ENCODE measurements at regions not wholly inside any gene's neighbourhood (a gene's known extent, or its start where the extent isn't known, plus 50 kb on each side); places are given as distances from the start of the nearest gene placed in this dataset.

DNA sequence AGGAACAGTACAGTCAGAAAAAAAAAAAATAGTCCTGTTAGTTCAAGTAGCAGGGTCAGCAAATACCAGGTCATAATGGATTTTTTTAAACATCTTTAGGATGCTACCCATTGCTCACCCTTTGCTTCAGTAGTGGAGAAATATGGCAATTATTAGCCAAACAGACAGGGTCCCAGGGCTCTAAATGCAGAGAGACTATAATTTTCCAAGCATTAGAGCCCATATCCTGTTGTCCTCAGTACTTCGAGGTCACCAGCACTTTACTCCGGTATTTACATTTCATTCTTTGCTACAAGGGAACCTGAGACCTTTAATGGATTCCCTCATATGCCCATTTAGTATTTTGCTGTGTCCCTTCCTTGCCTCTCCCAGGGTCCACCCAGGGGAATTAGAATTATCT lies 1562.9 kb upstream of the TENM3 start:
- H3K36me3 Mint-ChIP-seq (ENCODE audit: low read depth): no peaks in the 10 kb centered on the region
- H3K4me1 Mint-ChIP-seq: no peaks in the 10 kb centered on the region
- no peaks in the 10 kb centered on the region for H3K27me3 Mint-ChIP-seq
- H3K4me3 Mint-ChIP-seq: no peak overlapping the region
- peaks cover 3% of the 10 kb centered on the region for H3K9me3 Mint-ChIP-seq
- ATAC-seq (replicated peaks): no peak
- no peak overlapping the region for H3K27ac Mint-ChIP-seq

DNA sequence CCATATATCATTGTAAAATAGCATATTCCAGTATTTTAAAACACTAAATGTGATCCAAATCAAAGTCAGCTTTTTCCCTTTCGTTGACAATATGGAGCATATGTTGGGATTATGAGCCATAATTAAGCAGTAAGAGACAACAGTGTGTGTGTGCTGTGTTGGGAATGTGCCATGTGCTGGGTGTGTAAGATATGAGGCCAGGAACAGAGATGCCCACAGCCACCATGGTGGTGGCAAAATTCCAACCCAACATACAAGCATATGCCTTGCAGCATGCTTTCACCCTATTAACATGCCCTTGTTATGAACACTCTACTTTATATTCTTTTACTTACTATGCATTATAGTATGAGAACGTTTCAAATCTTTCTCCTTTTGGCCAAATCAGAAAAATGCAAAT lies 1560.4 kb upstream of the TENM3 start:
- Mint-ChIP-seq H3K27me3 (no peaks in the 10 kb centered on the region), H3K27ac (no peak overlapping the region), H3K4me1 (no peaks in the 10 kb centered on the region), H3K4me3 (no peak overlapping the region), H3K9me3 (peaks cover 7% of the 10 kb centered on the region), H3K36me3 (ENCODE audit: low read depth) (no peaks in the 10 kb centered on the region)
- no peak for ATAC-seq (replicated peaks)

- H3K4me3 Mint-ChIP-seq: no peak overlapping the region
These were observed 1560.0 kb upstream of the TENM3 start for GRCh38 chr4:180683186-180683585.

DNA sequence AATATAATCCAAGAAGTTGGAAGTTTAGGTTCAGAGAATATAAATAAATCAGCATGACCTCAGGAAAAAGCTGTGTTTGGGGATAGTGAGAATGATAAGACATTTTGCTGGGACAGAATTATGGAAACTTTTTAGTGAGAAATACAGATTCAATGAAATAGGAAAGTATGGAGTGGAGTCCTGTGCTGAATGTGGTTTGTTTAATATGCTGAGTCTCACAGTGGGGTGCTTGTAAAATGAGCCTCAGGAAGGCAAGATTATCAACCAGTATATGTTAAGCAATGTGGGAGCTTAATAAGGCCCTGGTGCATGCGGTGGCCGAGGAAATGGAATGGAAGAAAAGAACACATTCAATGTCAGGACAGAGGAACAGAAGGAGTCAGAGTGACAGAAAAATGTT lies 1554.7 kb upstream of the TENM3 start:
- Mint-ChIP-seq H3K9me3 (peaks cover 4% of the 10 kb centered on the region), H3K4me3 (no peak overlapping the region), H3K27ac (no peak overlapping the region), H3K4me1 (no peaks in the 10 kb centered on the region), H3K36me3 (ENCODE audit: low read depth) (no peaks in the 10 kb centered on the region), H3K27me3 (no peaks in the 10 kb centered on the region)
- no peak for ATAC-seq (replicated peaks)

More at GRCh38 chr4:180683186-180683585, 1560.0 kb upstream of the TENM3 start:
- no peaks in the 10 kb centered on the region for H3K27me3 Mint-ChIP-seq
- H3K9me3 Mint-ChIP-seq: peaks cover 4% of the 10 kb centered on the region
- H3K36me3 Mint-ChIP-seq (ENCODE audit: low read depth): no peaks in the 10 kb centered on the region
- no peak overlapping the region for H3K27ac Mint-ChIP-seq
- ATAC-seq (replicated peaks): no peak
- H3K4me1 Mint-ChIP-seq: no peaks in the 10 kb centered on the region

- Mint-ChIP-seq H3K27me3 (no peaks in the 10 kb centered on the region), H3K27ac (no peak overlapping the region), H3K9me3 (peaks cover 6% of the 10 kb centered on the region), H3K4me1 (no peaks in the 10 kb centered on the region), H3K36me3 (ENCODE audit: low read depth) (no peaks in the 10 kb centered on the region), H3K4me3 (no peak overlapping the region)
- no peak for ATAC-seq (replicated peaks)
These were observed 1548.3 kb upstream of the TENM3 start for GRCh38 chr4:180694875-180695274.

DNA sequence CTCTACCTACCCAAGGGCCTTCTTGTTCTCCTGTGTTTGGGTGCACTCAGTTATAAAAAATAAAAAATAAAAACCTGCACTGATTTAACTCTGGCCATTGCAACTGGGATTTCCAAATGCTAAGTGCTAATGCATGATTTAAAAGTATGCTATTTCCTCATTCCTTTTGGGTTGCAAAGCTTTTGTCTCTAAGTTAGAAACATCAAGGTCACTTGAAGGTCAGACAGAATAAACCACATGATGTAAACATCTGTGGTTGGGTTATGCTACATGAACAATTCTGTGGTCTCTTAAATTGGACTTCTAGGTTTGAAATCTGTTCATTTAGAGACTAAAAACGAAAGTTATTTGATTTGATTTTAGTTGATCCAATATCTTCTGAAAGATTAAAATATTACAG lies 1547.4 kb upstream of the TENM3 start:
- Mint-ChIP-seq H3K27me3 (no peaks in the 10 kb centered on the region), H3K9me3 (peaks cover 6% of the 10 kb centered on the region), H3K4me3 (no peak overlapping the region), H3K4me1 (no peaks in the 10 kb centered on the region), H3K36me3 (ENCODE audit: low read depth) (no peaks in the 10 kb centered on the region), H3K27ac (no peak overlapping the region)
- no peak for ATAC-seq (replicated peaks)

DNA sequence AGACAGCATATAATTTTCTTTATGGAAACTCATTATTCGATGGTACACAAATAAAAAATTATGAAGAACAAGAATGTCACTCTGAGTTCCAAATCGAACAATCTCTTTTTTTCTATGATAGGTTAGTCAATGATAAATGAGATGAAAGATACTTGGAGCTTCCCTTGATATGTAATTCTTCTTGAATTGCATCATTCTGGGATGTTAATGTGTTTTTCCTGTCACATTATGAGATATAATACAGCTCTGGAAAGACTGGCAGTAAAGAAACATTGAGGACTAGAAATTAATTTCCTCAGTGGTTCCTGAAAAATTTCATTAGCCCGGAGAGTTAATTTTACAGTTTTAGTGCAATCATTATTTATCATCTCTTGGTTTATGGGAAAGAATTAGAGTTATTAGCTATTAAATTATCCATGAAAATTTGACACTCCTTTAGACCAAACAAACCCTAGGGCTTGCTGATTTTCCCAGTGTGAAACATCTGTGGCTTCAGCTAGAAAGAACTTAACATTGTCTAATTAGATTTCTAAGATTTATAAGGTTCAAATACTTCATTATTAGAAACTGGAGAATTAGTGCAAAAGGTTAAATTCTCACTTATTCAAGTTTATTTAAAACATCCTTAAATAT lies 1546.6 kb upstream of the TENM3 start:
- H3K4me3 Mint-ChIP-seq: no peak overlapping the region
- no peaks in the 10 kb centered on the region for H3K4me1 Mint-ChIP-seq
- peaks cover 6% of the 10 kb centered on the region for H3K9me3 Mint-ChIP-seq
- no peak for ATAC-seq (replicated peaks)
- H3K27me3 Mint-ChIP-seq: no peaks in the 10 kb centered on the region
- no peak overlapping the region for H3K27ac Mint-ChIP-seq
- H3K36me3 Mint-ChIP-seq (ENCODE audit: low read depth): no peaks in the 10 kb centered on the region

GRCh38 chr4:180698550-180699195 lies 1544.5 kb upstream of the TENM3 start:
- Mint-ChIP-seq H3K9me3 (peaks cover 5% of the 10 kb centered on the region), H3K27me3 (no peaks in the 10 kb centered on the region), H3K4me1 (no peaks in the 10 kb centered on the region), H3K27ac (no peak overlapping the region), H3K4me3 (no peak overlapping the region), H3K36me3 (ENCODE audit: low read depth) (no peaks in the 10 kb centered on the region)
- no peak for ATAC-seq (replicated peaks)

- ATAC-seq (replicated peaks): no peak
- Mint-ChIP-seq H3K27ac (no peak overlapping the region), H3K36me3 (ENCODE audit: low read depth) (no peaks in the 10 kb centered on the region), H3K4me1 (no peaks in the 10 kb centered on the region), H3K4me3 (no peak overlapping the region), H3K27me3 (no peaks in the 10 kb centered on the region), H3K9me3 (peaks cover 11% of the 10 kb centered on the region)
These were observed 1536.4 kb upstream of the TENM3 start for GRCh38 chr4:180706766-180707165.

GRCh38 chr4:180710628-180711337 lies 1532.4 kb upstream of the TENM3 start:
- no peak overlapping the region for H3K4me3 Mint-ChIP-seq
- H3K27ac Mint-ChIP-seq: no peak overlapping the region
- H3K27me3 Mint-ChIP-seq: no peaks in the 10 kb centered on the region
- ATAC-seq (replicated peaks): no peak
- H3K4me1 Mint-ChIP-seq: no peaks in the 10 kb centered on the region
- no peaks in the 10 kb centered on the region for H3K36me3 Mint-ChIP-seq (ENCODE audit: low read depth)
- H3K9me3 Mint-ChIP-seq: peaks cover 23% of the 10 kb centered on the region

DNA sequence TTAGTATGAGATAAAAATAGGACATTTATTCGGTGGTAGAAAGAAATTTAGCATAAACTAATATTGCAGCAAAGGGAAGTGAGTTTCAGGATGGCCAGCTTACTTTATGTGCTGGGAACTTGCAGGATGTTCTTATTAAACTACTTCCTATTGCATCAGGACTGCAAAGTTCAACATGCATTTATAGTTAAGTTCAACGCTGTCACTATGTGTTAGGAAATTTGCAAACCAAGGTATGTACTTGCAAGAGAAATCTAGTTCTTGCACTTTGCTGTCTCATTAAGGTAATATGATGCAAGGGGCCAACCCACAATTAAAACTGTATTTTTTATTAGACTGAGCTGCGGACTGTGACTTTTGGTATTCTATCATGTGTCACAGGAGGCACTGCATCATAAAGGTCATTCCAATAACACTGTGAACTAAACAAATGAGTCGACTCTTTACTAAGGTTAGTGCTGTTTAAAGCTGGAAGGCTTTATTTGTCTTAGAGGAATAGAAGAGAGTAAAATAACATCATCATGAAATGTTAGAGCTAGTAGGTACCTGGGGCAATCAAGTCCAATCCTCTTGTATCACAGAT lies 1525.7 kb upstream of the TENM3 start:
- Mint-ChIP-seq H3K9me3 (peaks cover 22% of the 10 kb centered on the region), H3K4me3 (no peak overlapping the region), H3K36me3 (ENCODE audit: low read depth) (no peaks in the 10 kb centered on the region), H3K27me3 (no peaks in the 10 kb centered on the region), H3K27ac (no peak overlapping the region), H3K4me1 (no peaks in the 10 kb centered on the region)
- ATAC-seq (replicated peaks): no peak

- no peaks in the 10 kb centered on the region for H3K27me3 Mint-ChIP-seq
- no peaks in the 10 kb centered on the region for H3K4me1 Mint-ChIP-seq
- peaks cover 18% of the 10 kb centered on the region for H3K9me3 Mint-ChIP-seq
- no peak overlapping the region for H3K27ac Mint-ChIP-seq
- H3K4me3 Mint-ChIP-seq: no peak overlapping the region
- no peaks in the 10 kb centered on the region for H3K36me3 Mint-ChIP-seq (ENCODE audit: low read depth)
- no peak for ATAC-seq (replicated peaks)
These were observed 1521.8 kb upstream of the TENM3 start for GRCh38 chr4:180721356-180721755.

DNA sequence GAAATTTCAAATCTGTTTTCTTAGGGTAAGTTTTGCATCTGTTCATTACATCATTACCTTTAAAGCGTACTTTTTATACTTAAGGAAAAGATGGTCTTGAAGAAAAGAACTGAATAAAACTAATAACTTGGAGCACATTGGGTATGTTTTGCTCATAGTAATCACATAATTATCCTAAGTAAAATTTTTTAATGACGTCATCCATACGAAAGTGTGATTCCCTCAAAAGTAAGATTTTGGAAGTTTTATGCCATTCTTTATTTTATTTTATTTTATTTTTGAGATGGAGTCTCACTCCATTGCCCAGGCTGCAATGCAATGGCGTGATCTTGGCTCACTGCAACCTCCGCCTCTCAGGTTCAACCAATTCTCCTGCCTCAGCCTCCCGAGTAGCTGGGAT lies 1516.6 kb upstream of the TENM3 start:
- Mint-ChIP-seq H3K4me3 (no peak overlapping the region), H3K36me3 (ENCODE audit: low read depth) (no peaks in the 10 kb centered on the region), H3K27me3 (no peaks in the 10 kb centered on the region), H3K4me1 (no peaks in the 10 kb centered on the region), H3K9me3 (peaks cover 26% of the 10 kb centered on the region), H3K27ac (no peak overlapping the region)
- ATAC-seq (replicated peaks): no peak

DNA sequence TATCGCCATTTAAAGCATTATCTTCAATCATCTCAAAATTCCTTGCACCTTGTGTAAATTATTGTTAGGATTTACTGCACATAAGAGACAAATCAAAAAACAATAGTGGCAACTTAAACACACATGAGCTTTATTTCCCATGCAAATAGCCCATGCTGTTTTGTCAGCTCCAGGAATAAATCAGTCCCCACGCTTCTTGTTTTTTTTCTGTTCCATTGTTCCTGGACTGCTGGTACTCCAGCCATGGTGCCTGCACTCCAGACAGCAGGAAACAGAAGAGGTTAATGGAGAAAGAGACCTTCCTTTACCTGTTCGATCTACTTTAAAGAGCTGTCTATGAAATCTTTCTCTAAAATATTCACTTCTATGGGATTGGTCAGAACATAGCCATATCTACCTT lies 1515.7 kb upstream of the TENM3 start:
- H3K9me3 Mint-ChIP-seq: peaks cover 19% of the 10 kb centered on the region
- H3K4me1 Mint-ChIP-seq: no peaks in the 10 kb centered on the region
- H3K36me3 Mint-ChIP-seq (ENCODE audit: low read depth): no peaks in the 10 kb centered on the region
- H3K27me3 Mint-ChIP-seq: no peaks in the 10 kb centered on the region
- no peak overlapping the region for H3K4me3 Mint-ChIP-seq
- ATAC-seq (replicated peaks): no peak
- no peak overlapping the region for H3K27ac Mint-ChIP-seq
